Occipital lobe (tissue), 1 donor: ENCODE measurements at regions not wholly inside any gene's neighbourhood (a gene's known extent, or its start where the extent isn't known, plus 50 kb on each side); places are given as distances from the start of the nearest gene placed in this dataset.

Experiments used
- DNase-seq: peaks from one replicate; lab custom pipeline; 2025; lab: John Stamatoyannopoulos, UW

DNA sequence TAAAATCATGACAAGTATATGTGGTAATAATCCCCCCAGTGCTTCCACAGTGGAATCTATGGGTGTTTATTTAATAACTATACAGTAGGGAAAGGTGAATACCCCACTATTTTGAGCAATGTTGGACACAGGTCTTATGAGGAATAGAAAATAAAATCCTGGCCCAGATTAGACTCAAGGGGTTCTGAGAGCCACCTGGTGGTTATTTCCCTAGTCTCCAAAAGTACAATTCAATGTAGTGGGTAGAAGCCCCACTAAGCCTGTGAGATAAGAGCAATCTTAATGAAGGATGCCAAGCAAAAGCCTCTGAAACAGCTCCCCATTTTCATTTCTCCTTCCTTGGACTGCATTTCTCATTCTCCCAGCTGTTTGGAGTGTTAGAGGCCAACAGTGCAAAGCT, 328.2 kb upstream of the NR3C2 start:
- no peak for DNase-seq

- DNase-seq = no peak
Measured at GRCh38 chr4:148764720-148765119, 322.5 kb upstream of the NR3C2 start.

DNA sequence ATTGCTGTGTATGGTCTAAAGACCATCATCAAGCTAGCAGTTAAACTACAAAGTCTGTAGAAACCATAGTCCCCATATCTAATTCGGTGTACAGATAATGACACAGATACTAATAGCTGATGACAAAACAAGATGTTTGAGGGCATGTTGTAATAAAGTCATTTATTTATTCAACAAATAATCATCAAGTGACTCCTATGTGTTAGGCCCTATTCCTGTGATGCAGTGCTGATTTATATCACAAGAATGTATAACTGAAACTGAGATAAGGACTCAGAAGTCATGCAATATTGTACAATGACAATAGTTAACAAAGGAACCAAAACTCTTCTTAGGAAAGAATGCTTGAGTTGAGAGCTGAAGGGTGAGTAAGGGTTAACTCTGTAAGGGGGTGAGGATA, 315.0 kb upstream of the NR3C2 start:
- DNase-seq = no peak

DNA sequence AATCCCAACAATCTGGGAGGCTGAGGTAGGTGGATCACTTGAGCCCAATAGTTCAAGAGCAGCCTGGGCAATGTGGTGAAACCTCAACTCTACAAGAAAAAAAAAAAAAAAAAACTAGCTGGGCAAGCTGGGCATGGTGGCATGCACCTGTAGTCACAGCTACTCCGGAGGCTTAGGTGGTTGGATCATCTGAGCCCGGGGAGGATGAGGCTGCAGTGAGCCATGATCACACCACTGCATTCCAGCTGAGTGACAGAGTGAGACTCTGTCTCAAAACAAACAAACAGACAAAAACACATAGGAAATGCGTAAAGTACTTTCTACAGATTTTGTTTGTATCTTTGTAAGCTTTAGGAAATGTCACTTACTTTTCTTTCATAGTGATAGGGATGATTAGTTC, 307.2 kb upstream of the NR3C2 start:
- DNase-seq = no peak

DNA sequence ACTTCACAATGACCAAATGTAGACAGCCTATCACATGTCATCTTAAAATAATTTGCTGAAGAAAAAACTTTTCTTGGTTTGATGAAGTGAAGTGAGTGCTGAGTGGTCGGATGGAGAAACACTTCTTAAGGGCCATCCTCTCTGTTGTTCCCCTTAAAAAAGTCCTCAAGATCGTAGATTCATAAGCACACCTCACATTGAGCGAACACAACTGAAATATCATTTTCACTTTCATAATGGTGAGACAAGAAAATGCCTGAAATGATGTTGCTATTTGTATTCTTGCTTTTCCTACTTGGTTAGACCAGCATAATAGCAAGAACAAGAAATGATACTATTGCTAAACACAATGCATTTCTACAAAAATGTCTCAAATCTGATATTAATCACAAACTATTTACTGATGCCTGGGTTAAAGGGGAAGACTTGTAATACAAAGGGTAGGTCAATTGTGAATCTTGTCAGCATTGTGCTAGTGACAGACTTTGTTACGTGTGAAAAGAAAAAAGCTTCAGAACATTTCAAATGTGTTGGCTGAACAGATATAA, 305.6 kb upstream of the NR3C2 start:
- no peak for DNase-seq

GRCh38 chr4:148740701-148741100, 298.5 kb upstream of the NR3C2 start:
- no peak for DNase-seq

DNA sequence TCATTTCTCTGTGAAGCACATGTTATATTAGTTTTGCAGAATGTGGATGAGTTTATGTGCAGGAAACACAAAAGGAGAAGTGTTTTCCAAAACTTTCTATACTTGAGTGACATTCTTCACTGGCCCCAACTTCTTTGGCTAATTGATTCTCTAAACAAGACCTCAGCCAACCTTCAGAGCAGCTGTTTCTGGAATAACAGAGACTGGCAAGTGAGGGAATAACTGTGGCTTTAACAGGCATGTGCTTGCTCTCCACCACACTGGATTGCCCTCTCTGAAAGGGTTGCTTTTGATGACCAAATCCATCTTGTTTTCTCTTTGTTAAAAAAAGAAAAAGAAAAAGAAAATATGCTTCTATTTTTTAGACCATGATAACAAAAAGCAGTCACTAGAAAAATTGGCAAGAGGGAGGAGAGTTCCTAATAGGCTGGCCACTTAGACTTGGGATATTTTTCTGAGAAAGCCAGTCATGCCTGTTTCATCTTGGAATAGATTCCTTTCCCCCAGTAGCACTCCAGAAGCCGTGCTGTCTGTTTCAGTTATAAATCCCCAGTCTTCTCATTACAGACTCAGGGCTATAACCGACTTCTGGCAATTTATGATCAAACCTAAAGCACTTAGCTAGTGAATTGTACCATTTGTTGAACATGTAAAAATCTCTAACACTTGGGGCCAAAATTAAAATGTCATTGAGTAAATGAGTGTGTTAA, 295.0 kb upstream of the NR3C2 start:
- no peak for DNase-seq

- DNase-seq = no peak
Measured at GRCh38 chr4:148735432-148736155, 293.4 kb upstream of the NR3C2 start.

GRCh38 chr4:148730766-148731165, 288.6 kb upstream of the NR3C2 start:
- no peak for DNase-seq

GRCh38 chr4:148730082-148730640, 287.9 kb upstream of the NR3C2 start:
- no peak for DNase-seq

DNA sequence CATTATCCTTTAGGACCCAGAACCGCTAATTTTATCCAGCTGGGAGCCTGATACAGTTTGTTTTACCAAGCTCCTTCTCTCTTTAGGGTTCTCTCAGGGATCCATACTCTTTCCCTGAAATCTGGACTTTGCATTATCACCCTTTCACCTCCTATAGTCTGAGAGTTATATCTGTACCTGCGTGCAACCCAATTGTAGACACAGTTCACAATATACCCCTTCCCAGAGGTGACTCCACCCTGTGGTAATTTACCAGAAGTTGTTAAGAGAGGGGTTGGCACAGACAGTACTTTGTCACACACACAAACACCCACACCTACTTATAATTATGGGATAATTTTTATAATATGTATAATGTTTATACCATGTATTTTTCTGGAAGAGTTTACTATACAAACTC, 275.8 kb upstream of the NR3C2 start:
- no peak for DNase-seq

GRCh38 chr4:148716431-148717052, 274.3 kb upstream of the NR3C2 start:
- DNase-seq = no peak

- no peak for DNase-seq
Measured at GRCh38 chr4:148704291-148704690, 262.1 kb upstream of the NR3C2 start.

DNA sequence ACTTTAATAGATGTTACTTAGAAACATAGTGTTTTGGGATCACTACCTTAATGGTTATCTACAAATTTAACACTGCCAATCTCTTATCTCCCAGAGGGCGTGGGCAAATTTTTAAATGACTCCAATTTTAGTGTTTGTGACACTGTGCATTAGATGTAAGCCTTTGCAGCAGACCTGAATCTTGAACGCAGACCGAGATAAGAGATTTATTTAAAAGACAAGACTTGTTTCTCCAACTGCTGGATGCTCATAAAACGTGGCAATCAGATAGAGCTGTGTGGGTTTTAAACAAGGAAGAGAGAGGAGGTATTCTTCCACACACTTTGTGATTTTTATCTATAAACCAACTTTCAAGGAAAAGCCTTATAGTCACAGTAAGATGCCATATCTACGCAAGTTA, 252.5 kb upstream of the NR3C2 start:
- no peak for DNase-seq

DNA sequence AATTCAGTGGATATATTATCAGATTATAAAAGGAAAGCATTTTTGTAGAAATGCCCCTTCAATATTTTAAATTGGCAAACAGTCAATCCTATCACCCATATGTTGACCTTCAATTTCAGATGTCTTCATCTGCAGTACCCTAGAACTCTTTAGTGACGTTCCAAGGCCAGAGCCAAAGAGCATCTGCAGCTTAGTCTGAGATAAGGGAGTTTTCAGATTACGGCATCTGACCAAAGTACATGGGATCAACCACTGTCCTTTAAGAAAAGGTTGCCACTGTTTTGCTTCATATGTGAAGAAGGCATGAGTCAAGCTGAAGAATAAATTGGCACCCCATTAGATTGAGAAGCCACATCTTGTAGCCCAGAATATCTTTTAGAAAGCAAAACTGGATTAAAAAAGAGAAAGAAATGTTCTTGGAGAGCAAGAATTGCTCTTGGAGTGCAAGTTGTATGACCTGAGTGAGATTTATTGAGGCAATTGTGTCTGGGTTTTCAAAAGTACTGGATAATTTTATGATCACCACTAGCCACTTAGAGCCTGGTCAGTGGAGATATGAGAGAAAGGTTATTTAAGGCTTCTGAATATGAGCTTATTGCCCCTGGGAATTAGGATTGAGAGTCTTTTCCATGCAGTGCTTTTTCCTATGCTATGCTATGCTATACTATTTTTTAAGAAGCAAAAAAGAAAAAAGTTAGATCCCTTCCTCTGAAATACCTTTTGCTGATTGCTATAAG, 251.9 kb upstream of the NR3C2 start:
- DNase-seq = no peak

- DNase-seq = no peak
Measured at GRCh38 chr4:148692242-148692641, 250.0 kb upstream of the NR3C2 start.

DNA sequence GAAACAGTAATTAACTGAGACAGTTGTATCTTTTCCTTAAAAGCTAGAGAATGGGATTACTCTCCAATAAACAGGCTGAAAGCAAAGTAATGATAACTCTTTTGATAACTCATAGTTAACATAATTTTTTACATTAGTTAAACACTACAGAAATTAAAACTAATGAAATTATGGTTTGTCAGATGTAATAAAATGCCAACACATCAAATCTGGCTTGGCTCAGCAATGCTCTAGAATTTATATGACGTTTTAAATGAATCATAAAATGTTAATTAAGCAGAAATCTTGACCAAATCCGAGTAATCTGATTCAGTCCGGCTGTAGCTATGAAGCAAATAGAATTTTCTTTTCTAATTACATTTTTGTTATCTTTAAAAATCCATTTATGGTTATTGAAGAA, 244.2 kb upstream of the NR3C2 start:
- DNase-seq = no peak

- no peak for DNase-seq
Measured at GRCh38 chr4:148684638-148685037, 242.4 kb upstream of the NR3C2 start.

GRCh38 chr4:148680884-148681283, 238.7 kb upstream of the NR3C2 start:
- no peak for DNase-seq

DNA sequence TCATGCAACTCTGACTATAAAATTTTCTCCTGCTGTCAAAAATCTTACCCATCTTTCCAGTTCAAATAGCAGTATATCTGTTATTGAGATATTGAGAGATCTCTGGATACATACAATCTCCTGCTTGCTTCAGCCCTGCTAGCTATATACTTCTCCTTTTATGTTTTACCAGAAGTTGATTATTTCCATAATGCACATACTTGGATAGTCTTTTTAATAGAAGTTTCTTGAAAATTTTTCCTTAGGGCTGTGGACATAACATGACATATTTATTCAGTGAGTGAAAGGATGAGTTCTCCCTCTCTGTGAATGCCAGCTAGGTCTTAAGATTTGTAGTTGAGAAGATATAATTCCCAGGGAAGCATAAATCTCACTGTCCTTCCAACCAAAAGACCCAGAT, 234.1 kb upstream of the NR3C2 start:
- DNase-seq = no peak

DNA sequence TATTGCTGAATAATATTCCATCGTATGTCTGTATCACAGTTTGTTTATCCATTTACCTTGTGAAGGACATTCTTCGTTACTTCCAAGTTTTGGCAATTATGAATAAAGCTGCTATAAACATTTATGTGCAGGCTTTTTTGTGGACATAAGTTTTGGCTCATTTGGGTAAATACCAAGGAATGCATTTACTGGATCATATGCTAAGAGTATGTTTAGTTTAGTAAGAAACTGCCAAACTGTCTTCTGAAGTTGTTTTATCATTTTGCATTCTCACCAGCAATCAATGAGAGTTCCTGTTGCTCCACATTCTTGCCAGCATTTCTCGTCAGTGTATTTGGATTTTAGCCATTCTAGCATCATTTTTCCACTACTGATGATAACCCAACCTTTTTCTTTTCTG, 232.7 kb upstream of the NR3C2 start:
- no peak for DNase-seq

DNA sequence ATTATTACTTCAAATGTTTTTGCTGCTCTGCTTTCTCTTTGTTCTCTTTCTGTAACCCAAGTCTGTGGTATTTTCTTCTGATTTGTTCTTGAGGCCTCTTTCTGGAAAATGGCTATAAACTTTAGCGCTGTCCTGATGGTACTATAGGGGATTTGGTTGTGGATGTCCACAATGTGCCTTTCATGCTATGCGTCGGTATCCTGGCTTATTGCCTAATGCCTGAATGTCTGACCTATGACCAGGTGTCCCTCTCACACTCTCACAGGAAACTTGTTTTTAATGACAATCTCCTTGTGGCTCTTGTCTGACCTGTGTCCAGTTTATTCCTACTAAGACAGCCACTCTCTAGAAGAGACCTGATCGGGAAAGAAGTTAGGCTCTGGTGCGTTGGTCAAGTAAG, 222.4 kb upstream of the NR3C2 start:
- no peak for DNase-seq
